NCI-H1436 treated with DMSO at 0.1 percent for 48 hours (cell line): ENCODE measurements at regions not wholly inside any gene's neighbourhood (a gene's known extent, or its start where the extent isn't known, plus 50 kb on each side); places are given as distances from the start of the nearest gene placed in this dataset.

Source experiments
- DNase-seq: peaks from one replicate; lab custom pipeline; 2025; lab: John Stamatoyannopoulos, UW

DNA sequence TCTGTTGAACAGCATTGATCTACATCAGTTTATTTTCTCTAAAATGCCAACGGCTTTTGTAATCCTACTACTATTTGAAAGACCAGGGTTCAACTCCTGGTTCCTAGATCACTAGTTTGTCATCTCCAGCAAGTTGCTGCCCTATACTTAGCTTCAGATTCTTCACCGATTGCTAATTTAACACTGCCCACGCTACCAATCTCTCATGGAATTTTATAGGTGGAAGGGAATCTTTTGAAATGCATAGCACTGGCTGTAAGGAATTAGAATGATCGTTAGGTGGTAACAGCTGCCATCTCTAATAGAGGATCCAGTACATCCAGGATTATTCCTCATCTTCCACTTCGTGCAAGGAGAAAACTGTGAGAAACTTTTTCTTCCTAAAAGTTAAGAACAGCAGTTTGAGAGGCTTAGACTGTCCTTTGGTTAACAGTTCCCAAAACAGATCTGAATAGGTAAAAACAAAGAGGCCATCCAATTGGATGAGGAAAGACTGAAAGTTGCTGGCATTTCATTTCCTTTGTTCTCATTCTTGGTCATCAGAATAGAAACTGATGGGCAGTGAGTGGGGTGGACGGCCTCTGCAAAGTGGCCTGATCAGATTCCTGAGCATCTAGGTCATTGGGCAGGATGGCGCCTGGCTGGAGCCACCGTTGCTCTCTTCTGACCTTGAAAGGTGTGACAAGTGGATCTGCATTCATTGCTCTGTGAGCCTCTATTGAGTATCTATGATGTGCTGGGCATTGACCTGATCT lies 236.3 kb upstream of the SORL1-AS1 start:
- no peak for DNase-seq

DNA sequence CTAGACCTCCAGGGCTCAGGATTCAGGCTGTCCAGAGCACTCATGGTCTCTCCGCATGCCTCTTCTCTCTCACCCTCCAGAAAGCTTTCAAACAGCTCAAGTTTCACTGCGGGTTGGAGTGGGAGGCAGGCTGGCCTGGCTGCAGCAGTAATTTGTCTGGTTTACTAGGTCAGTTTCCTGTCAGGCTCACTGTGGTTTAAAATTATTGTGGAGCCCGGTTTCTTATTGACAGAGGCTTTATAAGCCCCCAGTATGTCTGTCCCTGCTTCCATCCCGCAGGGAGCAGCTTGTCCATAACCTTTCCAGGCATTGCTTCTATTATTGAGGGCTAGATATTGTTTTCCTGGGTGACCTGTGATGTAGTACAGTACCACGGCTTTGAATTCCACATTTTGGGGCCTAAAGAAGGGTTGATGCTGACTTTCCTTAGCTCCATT lies 235.3 kb upstream of the SORL1-AS1 start:
- no peak for DNase-seq

DNA sequence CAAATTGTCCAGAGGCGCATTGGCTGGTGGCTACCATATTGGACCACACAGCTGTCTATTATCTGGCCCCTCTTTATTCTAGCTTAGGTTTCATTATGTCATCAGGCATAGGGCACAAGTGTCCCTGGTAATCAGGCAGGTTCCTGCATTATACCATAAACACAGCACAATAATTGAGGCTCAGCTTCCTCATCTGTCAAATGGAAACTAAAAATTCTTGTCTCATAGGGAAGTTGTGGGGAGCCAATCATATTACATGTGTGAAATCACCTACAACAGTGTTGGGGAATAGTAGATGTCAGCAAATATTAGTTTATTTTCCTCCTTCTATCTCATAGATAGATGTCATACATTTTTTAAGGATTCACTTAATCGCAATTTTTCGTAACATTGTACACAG lies 231.0 kb upstream of the SORL1-AS1 start:
- DNase-seq: no peak
